22Rv1 (cell line): ENCODE measurements at regions not wholly inside any gene's neighbourhood (a gene's known extent, or its start where the extent isn't known, plus 50 kb on each side); places are given as distances from the start of the nearest gene placed in this dataset.

ENCODE experiments used
- CTCF ChIP-seq: fragments of 450-650 bp; IDR thresholded peaks from 2 replicates; pipeline ENCODE4 v1.5.1; 2017; ENCODE audit warnings: mild to moderate bottlenecking
- ZFX ChIP-seq: fragments of 450-650 bp; IDR thresholded peaks from 2 replicates; pipeline ENCODE4 v1.6.1; 2017; ENCODE audit warnings: antibody characterized with exemption, borderline replicate concordance

DNA sequence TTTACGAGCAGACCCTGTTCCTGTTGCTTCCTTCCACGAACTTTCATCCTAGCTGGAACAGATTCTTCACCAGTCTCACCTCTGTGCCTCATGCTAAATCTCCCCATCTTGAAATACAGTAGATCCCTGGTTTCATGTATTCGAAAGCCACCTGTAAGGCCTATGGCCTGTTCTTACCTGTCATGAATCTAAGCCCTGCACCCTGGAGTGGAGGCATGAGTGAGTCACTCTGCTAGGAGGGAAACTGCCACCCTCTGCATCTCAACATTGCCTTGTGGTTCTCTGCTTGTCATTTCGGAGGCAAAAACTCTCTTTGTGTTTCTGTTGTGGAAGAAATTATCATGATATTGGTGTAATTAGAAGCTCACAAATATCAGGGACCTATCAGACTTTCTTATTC, 320.0 kb downstream of the ENC1 start:
- TF ChIP-seq CTCF (no peak), ZFX (no peak)
